IPS-15b (cell line): ENCODE measurements at regions not wholly inside any gene's neighbourhood (a gene's known extent, or its start where the extent isn't known, plus 50 kb on each side); places are given as distances from the start of the nearest gene placed in this dataset.
"Not testable (repeated sequence)": the region's sequence is repeated elsewhere in the genome, so short reads cannot be mapped to it uniquely, and the experiment has no call there.

Experiments
- H3K27me3 ChIP-seq: one replicate; pipeline ENCODE4 v1.6.1; 2013; ENCODE audit warnings: low read length; ENCODE audit not compliant: control insufficient read depth, insufficient read depth
- H3K36me3 ChIP-seq: one replicate; pipeline ENCODE4 v1.6.1; 2013; ENCODE audit warnings: low read length; ENCODE audit not compliant: control insufficient read depth, insufficient read depth
- H3K4me1 ChIP-seq: one replicate; pipeline ENCODE4 v1.6.1; 2013; ENCODE audit warnings: mild to moderate bottlenecking, low read length; ENCODE audit not compliant: control insufficient read depth, insufficient read depth
- H3K4me3 ChIP-seq: one replicate; pipeline ENCODE4 v1.5.1; 2013; ENCODE audit warnings: low read depth, low read length
- H3K9ac ChIP-seq: one replicate; pipeline ENCODE4 v1.6.1; 2013; ENCODE audit warnings: low read depth, mild to moderate bottlenecking, low read length
- H3K9me3 ChIP-seq: one replicate; pipeline ENCODE4 v1.6.1; 2013; ENCODE audit warnings: mild to moderate bottlenecking, low read length; ENCODE audit not compliant: control insufficient read depth, insufficient read depth

DNA sequence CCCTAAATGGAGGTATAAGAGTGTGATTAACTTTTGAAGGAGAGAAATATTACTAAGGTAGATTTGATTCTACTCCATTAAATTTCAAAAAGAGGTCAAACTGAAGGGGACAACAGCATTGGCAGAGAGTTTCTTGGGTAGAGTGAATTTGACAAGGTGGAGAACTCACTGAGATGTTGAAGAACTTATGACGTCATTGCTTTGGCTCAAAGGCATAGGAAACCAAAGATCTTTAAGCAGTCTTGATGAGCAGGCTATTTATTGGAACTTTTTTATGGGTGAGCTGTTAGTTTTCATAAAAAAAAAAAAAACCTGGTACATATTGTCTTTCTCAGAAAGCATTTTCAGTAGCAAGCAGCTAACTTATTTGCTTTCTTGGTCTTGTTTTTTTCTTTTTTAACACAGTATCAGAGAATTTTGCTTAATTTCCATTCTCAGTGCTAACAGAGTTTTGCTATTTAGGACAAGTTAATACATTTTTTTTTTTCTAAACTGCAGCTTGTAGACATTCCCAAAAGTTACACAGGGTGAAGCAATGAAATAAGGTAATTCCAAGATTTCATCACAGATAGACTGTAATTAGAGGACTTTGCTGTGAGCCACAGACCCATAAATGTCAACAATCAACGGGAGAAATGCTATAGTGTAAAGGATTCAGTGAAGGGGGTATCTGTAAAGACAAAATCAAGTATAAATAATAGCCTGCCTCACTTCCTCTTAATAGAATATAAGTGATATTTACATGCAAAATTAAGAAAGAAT lies 412.2 kb upstream of the KLHL1 start:
- H3K27me3 ChIP-seq = no peaks in the 10 kb centered on the region
- H3K4me3 ChIP-seq = no peak overlapping the region
- H3K9ac ChIP-seq = no peak overlapping the region
- H3K4me1 ChIP-seq = no peaks in the 10 kb centered on the region
- no peaks in the 10 kb centered on the region for H3K9me3 ChIP-seq
- no peaks in the 10 kb centered on the region for H3K36me3 ChIP-seq

DNA sequence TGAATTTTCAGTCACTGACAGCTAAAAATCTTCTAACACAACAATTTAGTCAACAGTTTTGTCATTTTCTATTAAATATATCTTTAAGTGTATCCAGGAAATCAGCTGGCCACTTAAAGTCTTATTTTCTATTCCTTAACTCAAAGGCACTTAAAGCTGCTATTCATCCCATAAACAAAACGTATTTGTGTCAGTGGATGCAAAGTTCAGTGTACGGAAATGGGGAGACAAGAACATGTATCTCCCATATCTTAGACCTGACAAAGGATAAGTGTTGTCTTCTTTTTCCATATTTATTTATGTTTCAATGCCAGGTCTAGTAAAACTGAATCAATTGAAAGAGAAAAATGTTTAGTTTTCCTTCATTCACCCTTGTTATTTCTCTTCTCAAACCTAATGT lies 409.8 kb upstream of the KLHL1 start:
- Histone ChIP-seq H3K9ac (no peak overlapping the region), H3K9me3 (no peaks in the 10 kb centered on the region), H3K4me1 (no peaks in the 10 kb centered on the region), H3K36me3 (no peaks in the 10 kb centered on the region), H3K27me3 (no peaks in the 10 kb centered on the region), H3K4me3 (no peak overlapping the region)

GRCh38 chr13:70516226-70516625 lies 408.0 kb upstream of the KLHL1 start:
- H3K4me3 ChIP-seq = no peak overlapping the region
- no peaks in the 10 kb centered on the region for H3K9me3 ChIP-seq
- no peaks in the 10 kb centered on the region for H3K36me3 ChIP-seq
- no peak overlapping the region for H3K9ac ChIP-seq
- H3K4me1 ChIP-seq = no peaks in the 10 kb centered on the region
- H3K27me3 ChIP-seq = no peaks in the 10 kb centered on the region

DNA sequence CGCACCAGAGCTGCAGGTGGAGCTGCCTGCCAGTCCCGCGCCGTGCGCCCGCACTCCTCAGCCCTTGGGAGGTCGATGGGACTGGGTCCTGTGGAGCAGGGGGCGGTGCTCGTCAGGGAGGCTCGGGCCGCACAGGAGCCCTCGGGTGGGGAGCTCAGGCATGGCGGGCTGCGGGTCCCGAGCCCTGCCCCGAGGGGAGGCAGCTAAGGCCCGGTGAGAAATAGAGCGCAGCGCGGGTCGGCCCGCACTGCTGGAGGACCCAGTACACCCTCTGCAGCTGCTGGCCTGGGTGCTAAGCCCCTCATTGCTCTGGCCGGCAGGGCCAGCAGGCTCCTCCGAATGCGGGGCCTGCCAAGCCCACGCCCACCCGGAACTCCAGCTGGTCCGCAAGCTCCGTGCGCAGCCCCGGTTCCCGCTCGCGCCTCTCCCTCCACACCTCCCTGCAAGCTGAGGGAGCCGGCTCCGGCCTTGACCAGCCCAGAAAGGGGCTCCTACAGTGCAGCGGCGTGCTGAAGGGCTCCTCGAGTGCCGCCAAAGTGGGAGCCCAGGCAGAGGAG lies 403.7 kb upstream of the KLHL1 start:
- not testable (repeated sequence) for H3K4me3 ChIP-seq, H3K9ac ChIP-seq, H3K36me3 ChIP-seq, H3K9me3 ChIP-seq, H3K4me1 ChIP-seq, H3K27me3 ChIP-seq

GRCh38 chr13:70505809-70506208 lies 397.6 kb upstream of the KLHL1 start:
- no peak overlapping the region for H3K9ac ChIP-seq
- H3K36me3 ChIP-seq = no peaks in the 10 kb centered on the region
- peaks cover 2% of the 10 kb centered on the region for H3K4me1 ChIP-seq
- H3K9me3 ChIP-seq = no peaks in the 10 kb centered on the region
- H3K27me3 ChIP-seq = no peaks in the 10 kb centered on the region
- H3K4me3 ChIP-seq = no peak overlapping the region

DNA sequence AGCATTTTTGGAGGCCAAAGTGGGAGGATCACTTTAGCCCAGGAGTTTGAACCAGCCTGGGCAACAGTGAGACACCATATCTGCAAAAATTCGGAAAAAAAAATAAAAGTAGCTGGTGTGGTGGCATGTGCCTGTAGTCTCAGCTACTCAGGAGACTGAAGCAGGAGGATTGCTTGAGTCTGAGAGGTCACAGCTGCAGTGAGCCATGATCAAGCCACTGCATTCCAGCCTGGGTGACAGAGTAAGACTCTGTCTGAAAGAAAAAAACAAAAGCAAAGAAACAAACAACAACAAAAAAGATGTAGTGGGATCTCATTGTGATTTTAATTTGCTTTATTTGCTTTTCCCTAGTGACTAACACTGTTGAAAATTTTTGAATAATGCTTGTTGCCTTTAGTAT lies 394.7 kb upstream of the KLHL1 start:
- no peaks in the 10 kb centered on the region for H3K9me3 ChIP-seq
- H3K36me3 ChIP-seq = no peaks in the 10 kb centered on the region
- H3K4me3 ChIP-seq = no peak overlapping the region
- H3K27me3 ChIP-seq = no peaks in the 10 kb centered on the region
- no peak overlapping the region for H3K9ac ChIP-seq
- peaks cover 2% of the 10 kb centered on the region for H3K4me1 ChIP-seq

DNA sequence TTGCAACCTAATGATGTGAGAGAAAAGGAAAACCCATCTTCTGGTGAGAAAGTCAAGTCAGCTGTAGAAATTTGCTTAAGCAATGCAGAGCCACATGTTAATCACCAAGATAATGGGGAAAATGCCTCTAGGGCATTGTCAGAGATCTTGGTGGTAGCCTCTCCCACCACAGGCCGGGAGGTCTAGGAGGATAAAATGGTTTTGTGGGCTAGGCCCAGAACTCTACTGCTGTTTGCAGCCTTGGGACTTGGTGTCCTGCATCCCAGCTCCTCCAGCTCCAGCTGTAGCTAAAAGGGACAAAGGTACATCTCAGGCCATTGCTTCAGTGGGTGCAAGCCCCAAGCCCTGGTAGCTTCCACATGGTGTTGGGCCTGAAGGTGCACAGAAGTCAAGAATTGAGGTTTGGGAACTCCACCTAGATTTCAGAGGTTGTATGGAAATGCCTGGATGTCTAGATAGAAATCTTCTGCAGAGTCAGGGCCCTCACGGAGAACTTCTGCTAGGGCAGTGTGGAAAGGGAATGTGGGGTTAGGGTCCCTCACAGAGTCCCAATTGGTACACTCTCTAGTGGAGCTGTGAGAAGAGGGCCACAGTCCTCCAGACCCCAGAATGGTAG lies 382.2 kb upstream of the KLHL1 start:
- H3K4me1 ChIP-seq = no peaks in the 10 kb centered on the region
- no peak overlapping the region for H3K4me3 ChIP-seq
- H3K9me3 ChIP-seq = peaks cover 12% of the 10 kb centered on the region
- H3K36me3 ChIP-seq = no peaks in the 10 kb centered on the region
- no peaks in the 10 kb centered on the region for H3K27me3 ChIP-seq
- H3K9ac ChIP-seq = no peak overlapping the region

- H3K4me3 ChIP-seq = no peak overlapping the region
- H3K36me3 ChIP-seq = no peaks in the 10 kb centered on the region
- H3K9ac ChIP-seq = no peak overlapping the region
- H3K27me3 ChIP-seq = no peaks in the 10 kb centered on the region
- H3K9me3 ChIP-seq = no peaks in the 10 kb centered on the region
- no peaks in the 10 kb centered on the region for H3K4me1 ChIP-seq
These were observed 376.7 kb upstream of the KLHL1 start for GRCh38 chr13:70484931-70485330.

GRCh38 chr13:70483599-70484276 lies 375.5 kb upstream of the KLHL1 start:
- Histone ChIP-seq H3K27me3 (no peaks in the 10 kb centered on the region), H3K36me3 (no peaks in the 10 kb centered on the region), H3K4me1 (no peaks in the 10 kb centered on the region), H3K9me3 (no peaks in the 10 kb centered on the region), H3K9ac (no peak overlapping the region), H3K4me3 (no peak overlapping the region)

- Histone ChIP-seq H3K9ac (no peak overlapping the region), H3K27me3 (no peaks in the 10 kb centered on the region)
These were observed 365.7 kb upstream of the KLHL1 start for GRCh38 chr13:70473907-70474306.

DNA sequence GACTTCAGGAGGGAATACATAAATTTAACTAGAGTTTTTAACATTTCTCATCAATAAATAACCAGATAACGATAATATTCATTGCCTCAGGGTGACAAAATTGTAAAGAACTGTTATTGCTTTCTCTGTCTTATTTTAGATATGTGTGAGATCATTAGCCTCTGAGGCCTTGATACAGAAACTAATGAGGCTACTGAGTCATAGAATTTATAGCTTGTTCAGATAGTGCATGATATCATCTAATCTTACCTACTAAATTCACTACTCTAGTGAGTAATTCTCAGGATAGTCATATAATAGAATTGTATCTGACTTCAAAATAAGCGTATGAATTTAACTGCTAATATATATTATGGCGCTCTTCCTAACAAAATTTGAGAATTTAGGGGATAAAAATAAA lies 360.8 kb upstream of the KLHL1 start:
- Histone ChIP-seq H3K9me3 (no peaks in the 10 kb centered on the region), H3K4me1 (no peaks in the 10 kb centered on the region), H3K27me3 (no peaks in the 10 kb centered on the region), H3K9ac (no peak overlapping the region), H3K36me3 (no peaks in the 10 kb centered on the region), H3K4me3 (no peak overlapping the region)

More at GRCh38 chr13:70473907-70474306, 365.7 kb upstream of the KLHL1 start:
- no peaks in the 10 kb centered on the region for H3K36me3 ChIP-seq
- no peaks in the 10 kb centered on the region for H3K4me1 ChIP-seq
- no peaks in the 10 kb centered on the region for H3K9me3 ChIP-seq
- H3K4me3 ChIP-seq = no peak overlapping the region

DNA sequence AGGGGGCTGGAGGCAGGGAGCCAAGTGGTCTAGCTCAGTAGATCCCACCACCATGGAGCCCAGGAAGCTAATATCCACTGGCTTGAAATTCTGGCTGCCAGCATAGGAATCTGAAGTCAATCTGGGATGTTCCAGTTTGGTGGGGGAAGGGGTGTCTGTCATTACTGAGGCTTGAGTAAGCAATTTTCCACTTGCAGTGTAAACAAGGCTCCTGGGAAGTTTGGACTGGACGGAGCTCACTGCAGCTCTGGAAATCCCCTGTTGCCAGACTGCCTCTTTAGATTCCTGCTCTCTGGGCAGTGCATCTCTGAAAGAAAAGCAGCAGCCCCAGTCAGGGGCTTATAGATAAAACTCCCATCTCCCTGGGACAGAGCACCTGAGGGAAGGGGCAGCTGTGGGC lies 349.2 kb upstream of the KLHL1 start:
- H3K9me3 ChIP-seq = no peaks in the 10 kb centered on the region
- no peak overlapping the region for H3K4me3 ChIP-seq
- H3K36me3 ChIP-seq = no peaks in the 10 kb centered on the region
- no peaks in the 10 kb centered on the region for H3K27me3 ChIP-seq
- H3K9ac ChIP-seq = no peak overlapping the region
- H3K4me1 ChIP-seq = no peaks in the 10 kb centered on the region
